GM13976 (cell line): ENCODE measurements at regions not wholly inside any gene's neighbourhood (a gene's known extent, or its start where the extent isn't known, plus 50 kb on each side); places are given as distances from the start of the nearest gene placed in this dataset.

ENCODE experiments used
- DNase-seq: peaks from one replicate; pipeline ENCODE4 v3.0.0; 2012; ENCODE audit warnings: low spot score
- in situ Hi-C: fragments of 300-500 bp; cut with MboI; formaldehyde crosslinking; loops from one replicate; pipeline ENCODE4 v1.12.0; 2022; ENCODE audit warnings: low sequenced_read_pairs, mixed read lengths, inconsistent platforms; ENCODE audit not compliant: unreplicated experiment
- TF ChIP-seq, protein P1 (sequence below): IDR thresholded peaks from 2 replicates; pipeline ENCODE4 v1.5.1; 2012; ENCODE audit warnings: borderline replicate concordance, mild to moderate bottlenecking; ENCODE audit not compliant: insufficient read depth; ENCODE audit errors: extremely low read depth, missing control alignments, control extremely low read depth

DNA sequence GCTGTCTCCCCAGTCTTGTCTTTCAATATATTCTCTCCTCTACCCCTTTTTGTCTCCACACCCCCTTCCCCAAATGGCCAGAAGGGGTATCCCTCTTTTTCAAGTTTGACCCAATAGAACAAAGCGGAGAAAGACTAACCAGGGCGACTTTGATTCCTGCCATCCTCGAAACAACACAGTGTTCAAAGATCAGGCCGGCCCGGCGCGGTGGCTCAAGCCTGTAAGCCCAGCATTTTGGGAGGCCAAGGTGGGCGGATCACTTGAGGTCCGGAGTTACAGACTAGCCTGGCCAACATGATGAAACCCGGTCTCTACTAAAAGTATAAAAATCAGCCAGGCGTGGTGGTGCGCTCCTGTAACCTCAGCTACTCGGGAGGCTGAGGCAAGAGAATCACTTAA, 77.0 kb upstream of the IFNAR2 start:
- no peak for DNase-seq
- TF ChIP-seq, protein P1, sequence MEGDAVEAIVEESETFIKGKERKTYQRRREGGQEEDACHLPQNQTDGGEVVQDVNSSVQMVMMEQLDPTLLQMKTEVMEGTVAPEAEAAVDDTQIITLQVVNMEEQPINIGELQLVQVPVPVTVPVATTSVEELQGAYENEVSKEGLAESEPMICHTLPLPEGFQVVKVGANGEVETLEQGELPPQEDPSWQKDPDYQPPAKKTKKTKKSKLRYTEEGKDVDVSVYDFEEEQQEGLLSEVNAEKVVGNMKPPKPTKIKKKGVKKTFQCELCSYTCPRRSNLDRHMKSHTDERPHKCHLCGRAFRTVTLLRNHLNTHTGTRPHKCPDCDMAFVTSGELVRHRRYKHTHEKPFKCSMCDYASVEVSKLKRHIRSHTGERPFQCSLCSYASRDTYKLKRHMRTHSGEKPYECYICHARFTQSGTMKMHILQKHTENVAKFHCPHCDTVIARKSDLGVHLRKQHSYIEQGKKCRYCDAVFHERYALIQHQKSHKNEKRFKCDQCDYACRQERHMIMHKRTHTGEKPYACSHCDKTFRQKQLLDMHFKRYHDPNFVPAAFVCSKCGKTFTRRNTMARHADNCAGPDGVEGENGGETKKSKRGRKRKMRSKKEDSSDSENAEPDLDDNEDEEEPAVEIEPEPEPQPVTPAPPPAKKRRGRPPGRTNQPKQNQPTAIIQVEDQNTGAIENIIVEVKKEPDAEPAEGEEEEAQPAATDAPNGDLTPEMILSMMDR = no peak
- in situ Hi-C loops = no loop called here

GRCh38 chr21:33155005-33155404, 74.7 kb upstream of the IFNAR2 start:
- TF ChIP-seq, protein P1 = no peak
- DNase-seq = no peak
- in situ Hi-C loops = no loop called here

GRCh38 chr21:33155422-33155821, 74.3 kb upstream of the IFNAR2 start:
- in situ Hi-C loops = no loop called here
- no peak for DNase-seq
- TF ChIP-seq, protein P1 = no peak

DNA sequence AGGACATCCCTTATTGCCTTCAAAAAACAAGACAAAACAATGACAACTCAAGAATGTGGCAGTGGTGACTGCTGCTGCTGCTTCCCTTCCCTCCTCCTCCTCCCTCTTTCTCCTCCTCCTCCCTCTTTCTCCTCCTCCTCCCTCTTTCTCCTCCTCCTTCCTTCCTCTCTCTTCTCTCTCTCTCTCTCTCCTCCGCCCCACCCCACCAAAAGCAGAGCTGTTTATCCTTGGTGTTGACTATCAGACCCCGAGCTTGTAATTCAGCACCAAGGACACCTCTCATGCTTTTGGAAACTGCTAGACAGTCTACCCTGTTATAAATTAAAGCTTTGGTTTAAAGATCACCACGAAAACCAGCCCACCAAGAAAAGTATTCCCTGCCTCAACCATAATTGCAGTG, 72.4 kb upstream of the IFNAR2 start:
- no peak for DNase-seq
- TF ChIP-seq, protein P1 = no peak
- in situ Hi-C loops = no loop called here

GRCh38 chr21:33158654-33159053, 71.1 kb upstream of the IFNAR2 start:
- in situ Hi-C loops = no loop called here
- no peak for DNase-seq
- TF ChIP-seq, protein P1 = no peak

- DNase-seq = no peak
- TF ChIP-seq, protein P1 = no peak
- in situ Hi-C loops = no loop called here
Measured at GRCh38 chr21:33162436-33162951, 67.2 kb upstream of the IFNAR2 start.

GRCh38 chr21:33168886-33169285, 60.9 kb upstream of the IFNAR2 start:
- in situ Hi-C loops = no loop called here
- no peak for DNase-seq
- TF ChIP-seq, protein P1 = no peak
